A673 (cell line): ENCODE measurements at regions not wholly inside any gene's neighbourhood (a gene's known extent, or its start where the extent isn't known, plus 50 kb on each side); places are given as distances from the start of the nearest gene placed in this dataset.

Experiments used
- EZH2 ChIP-seq: fragments of 200-600 bp; sonication (generic); IDR thresholded peaks from 2 replicates; pipeline ENCODE4 v1.6.1; 2017; ENCODE audit warnings: borderline replicate concordance, low read depth, mild to moderate bottlenecking, mixed read lengths, antibody characterized with exemption, low read length; ENCODE audit not compliant: poor library complexity, severe bottlenecking
- TF ChIP-seq, protein P1 (sequence below): fragments of 300-800, 200-600 bp; sonication (generic); conservative IDR thresholded peaks from 2 replicates; pipeline ENCODE4 v1.5.1; 2017; ENCODE audit warnings: low read depth, mild to moderate bottlenecking, antibody characterized with exemption, low read length, moderate library complexity, mixed read lengths

DNA sequence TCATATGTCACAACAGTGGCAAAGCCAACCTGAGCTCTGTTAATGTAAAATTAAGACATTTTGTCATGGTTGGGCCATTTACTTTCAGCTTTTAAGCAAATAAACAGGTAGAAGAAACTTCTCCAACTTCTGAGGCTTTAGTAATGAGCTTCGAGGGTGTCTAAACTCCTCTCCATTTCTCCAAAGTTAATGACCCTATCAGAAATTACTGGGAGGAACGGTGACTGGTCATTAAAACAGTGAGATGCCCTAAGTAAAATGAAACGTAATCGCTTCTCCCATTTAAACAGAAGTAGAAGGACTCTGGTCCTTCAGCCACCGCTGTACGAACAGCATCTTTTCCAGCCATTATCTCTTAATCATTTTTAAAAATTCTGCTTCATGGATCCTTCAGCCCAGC, 986.9 kb upstream of the MANEA start:
- TF ChIP-seq, protein P1, sequence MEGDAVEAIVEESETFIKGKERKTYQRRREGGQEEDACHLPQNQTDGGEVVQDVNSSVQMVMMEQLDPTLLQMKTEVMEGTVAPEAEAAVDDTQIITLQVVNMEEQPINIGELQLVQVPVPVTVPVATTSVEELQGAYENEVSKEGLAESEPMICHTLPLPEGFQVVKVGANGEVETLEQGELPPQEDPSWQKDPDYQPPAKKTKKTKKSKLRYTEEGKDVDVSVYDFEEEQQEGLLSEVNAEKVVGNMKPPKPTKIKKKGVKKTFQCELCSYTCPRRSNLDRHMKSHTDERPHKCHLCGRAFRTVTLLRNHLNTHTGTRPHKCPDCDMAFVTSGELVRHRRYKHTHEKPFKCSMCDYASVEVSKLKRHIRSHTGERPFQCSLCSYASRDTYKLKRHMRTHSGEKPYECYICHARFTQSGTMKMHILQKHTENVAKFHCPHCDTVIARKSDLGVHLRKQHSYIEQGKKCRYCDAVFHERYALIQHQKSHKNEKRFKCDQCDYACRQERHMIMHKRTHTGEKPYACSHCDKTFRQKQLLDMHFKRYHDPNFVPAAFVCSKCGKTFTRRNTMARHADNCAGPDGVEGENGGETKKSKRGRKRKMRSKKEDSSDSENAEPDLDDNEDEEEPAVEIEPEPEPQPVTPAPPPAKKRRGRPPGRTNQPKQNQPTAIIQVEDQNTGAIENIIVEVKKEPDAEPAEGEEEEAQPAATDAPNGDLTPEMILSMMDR = no peak
- no peak for TF ChIP-seq EZH2
